HEK293 (cell line): ENCODE measurements at regions not wholly inside any gene's neighbourhood (a gene's known extent, or its start where the extent isn't known, plus 50 kb on each side); places are given as distances from the start of the nearest gene placed in this dataset.

Experiments used
- CTCF ChIA-PET: fragments of 350-600 bp; formaldehyde crosslinking; extraction: SDS; loops from one replicate; lab custom pipeline; 2021; ENCODE audit warnings: antibody characterized with exemption; lab: Yijun Ruan, JAX
- POLR2A ChIA-PET: fragments of 300-600 bp; formaldehyde crosslinking; extraction: SDS; loops from one replicate; lab custom pipeline; 2020; ENCODE audit warnings: antibody characterized with exemption, inconsistent platforms; lab: Yijun Ruan, JAX
- H3K27ac ChIP-seq: fragments of 200-500 bp; sonication (Bioruptor generic); 2 replicates; pipeline ENCODE4 v1.5.1; 2014; ENCODE audit warnings: low read depth, low read length, control low read depth, inconsistent platforms; ENCODE audit errors: extremely low read depth
- H3K36me3 ChIP-seq, 2 experiments: fragments of 200-500 bp in 1 of 2; sonication (Bioruptor generic) in 1 of 2; 1 replicate in 1 of 2; 2 replicates in 1 of 2; pipeline ENCODE4 v1.5.1; 2014 to 2017; ENCODE audit warnings: inconsistent platforms in 2 of 2, low read length in 2 of 2; ENCODE audit not compliant: control insufficient read depth in 2 of 2, insufficient read depth in 1 of 2
- H3K4me1 ChIP-seq: fragments of 200-500 bp; sonication (Bioruptor generic); 2 replicates; pipeline ENCODE4 v1.5.1; 2014; ENCODE audit warnings: mild to moderate bottlenecking, low read length, inconsistent platforms; ENCODE audit not compliant: control insufficient read depth, insufficient read depth
- H3K4me3 ChIP-seq: 2 replicates; pipeline ENCODE4 v1.5.1; 2011; ENCODE audit warnings: low read depth, mild to moderate bottlenecking, control low read depth, low read length, moderate library complexity
- H3K9me3 ChIP-seq: fragments of 200-500 bp; sonication (Bioruptor generic); 2 replicates; pipeline ENCODE4 v1.5.1; 2014; ENCODE audit warnings: low read depth, low read length, inconsistent platforms; ENCODE audit not compliant: control insufficient read depth, insufficient read depth
- KLF1 ChIP-seq: fragments of 450-650 bp; formaldehyde crosslinking; IDR thresholded peaks from 2 replicates; pipeline ENCODE4 v1.5.1; 2016; ENCODE audit warnings: missing biosample characterization, missing genetic modification characterization
- KLF7 ChIP-seq: fragments of 450-650 bp; formaldehyde crosslinking; IDR thresholded peaks from 2 replicates; pipeline ENCODE4 v1.5.1; 2016; ENCODE audit warnings: missing biosample characterization, missing genetic modification characterization, borderline replicate concordance
- SP2 ChIP-seq: fragments of 450-650 bp; formaldehyde crosslinking; IDR thresholded peaks from 2 replicates; pipeline ENCODE4 v1.5.1; 2016; ENCODE audit warnings: missing biosample characterization, missing genetic modification characterization
- YY1 ChIP-seq: fragments of 450-650 bp; formaldehyde crosslinking; IDR thresholded peaks from 2 replicates; pipeline ENCODE4 v1.5.1; 2018; ENCODE audit warnings: missing biosample characterization, missing genetic modification characterization
- ZFP69B ChIP-seq: fragments of 450-650 bp; formaldehyde crosslinking; IDR thresholded peaks from 2 replicates; pipeline ENCODE4 v1.5.1; 2016; ENCODE audit warnings: missing biosample characterization, missing genetic modification characterization
- ZNF24 ChIP-seq: fragments of 450-650 bp; formaldehyde crosslinking; IDR thresholded peaks from 2 replicates; pipeline ENCODE4 v1.5.1; 2016; ENCODE audit warnings: missing biosample characterization, missing genetic modification characterization
- ZNF274 ChIP-seq, 2 experiments: fragments of 200-500 bp in 1 of 2; fragments of 450-650 bp in 1 of 2; sonication (Bioruptor generic) in 1 of 2; formaldehyde crosslinking in 1 of 2; IDR thresholded peaks; 2 replicates each; pipeline versions ENCODE4 v1.5.1 to v1.6.1; 2014 to 2016; ENCODE audit warnings: borderline replicate concordance in 1 of 2, inconsistent platforms in 1 of 2, low read length in 1 of 2, missing biosample characterization in 1 of 2, missing genetic modification characterization in 1 of 2
- ZNF324 ChIP-seq: fragments of 450-650 bp; formaldehyde crosslinking; IDR thresholded peaks from 2 replicates; pipeline ENCODE4 v1.5.1; 2016; ENCODE audit warnings: missing biosample characterization, missing genetic modification characterization
- ZNF623 ChIP-seq: fragments of 450-650 bp; formaldehyde crosslinking; IDR thresholded peaks from 2 replicates; pipeline ENCODE4 v1.5.1; 2016; ENCODE audit warnings: missing biosample characterization, missing genetic modification characterization
- ZNF624 ChIP-seq: fragments of 450-650 bp; formaldehyde crosslinking; IDR thresholded peaks from 2 replicates; pipeline ENCODE4 v1.5.1; 2017; ENCODE audit warnings: missing biosample characterization, missing genetic modification characterization
- ZNF626 ChIP-seq: fragments of 450-650 bp; sonication (Bioruptor Pico); formaldehyde crosslinking; IDR thresholded peaks from 2 replicates; pipeline ENCODE4 v1.5.1; 2018; ENCODE audit warnings: missing biosample characterization, missing genetic modification characterization, inconsistent platforms
- ZNF658 ChIP-seq: fragments of 450-650 bp; formaldehyde crosslinking; IDR thresholded peaks from 2 replicates; pipeline ENCODE4; 2016; ENCODE audit warnings: missing biosample characterization, missing genetic modification characterization
- ZNF776 ChIP-seq: fragments of 450-650 bp; formaldehyde crosslinking; IDR thresholded peaks from 2 replicates; pipeline ENCODE4 v1.5.0; 2017; ENCODE audit warnings: missing biosample characterization, missing genetic modification characterization, borderline replicate concordance
- TF ChIP-seq, protein P1 (sequence below): fragments of 450-650 bp; formaldehyde crosslinking; IDR thresholded peaks from 2 replicates; pipeline ENCODE4 v1.5.1; 2017; ENCODE audit warnings: missing biosample characterization, missing genetic modification characterization
- TF ChIP-seq, protein P2 (sequence below): fragments of 450-650 bp; formaldehyde crosslinking; IDR thresholded peaks from 2 replicates; pipeline ENCODE4 v1.5.1; 2016; ENCODE audit warnings: missing biosample characterization, missing genetic modification characterization
- TF ChIP-seq, protein P3 (sequence below): fragments of 450-650 bp; formaldehyde crosslinking; IDR thresholded peaks from 2 replicates; pipeline ENCODE4 v1.5.1; 2016; ENCODE audit warnings: missing biosample characterization, missing genetic modification characterization
- TF ChIP-seq, protein P4 (sequence below): fragments of 450-650 bp; formaldehyde crosslinking; IDR thresholded peaks from 2 replicates; pipeline ENCODE4 v1.5.1; 2016; ENCODE audit warnings: missing biosample characterization, missing genetic modification characterization
- TF ChIP-seq, protein P5 (sequence below): fragments of 450-650 bp; formaldehyde crosslinking; IDR thresholded peaks from 2 replicates; pipeline ENCODE4 v1.5.1; 2016; ENCODE audit warnings: missing biosample characterization, missing genetic modification characterization, borderline replicate concordance
- TF ChIP-seq, protein P6 (sequence below): fragments of 450-650 bp; formaldehyde crosslinking; IDR thresholded peaks from 2 replicates; pipeline ENCODE4; 2016; ENCODE audit warnings: missing biosample characterization, missing genetic modification characterization

DNA sequence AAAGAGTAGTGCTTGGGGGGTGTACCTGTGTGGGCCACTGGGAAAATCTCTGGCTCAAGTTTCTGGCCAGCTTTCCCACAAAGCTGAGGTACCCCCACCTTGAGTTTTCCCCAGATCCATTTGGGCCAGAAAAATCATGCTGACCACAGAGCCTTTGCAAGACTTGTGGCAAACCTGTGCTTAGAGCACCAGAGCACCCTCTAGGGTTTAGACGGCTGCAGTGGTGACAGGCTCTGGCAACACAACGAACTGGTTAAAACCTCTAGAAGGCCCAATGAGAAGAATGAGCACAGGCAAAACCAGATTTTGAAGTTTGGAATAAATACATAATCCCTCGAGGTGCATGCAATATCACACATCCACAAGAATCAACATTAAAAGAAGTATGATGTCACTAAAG is 290.7 kb upstream of the FOLH1 start:
- H3K27ac ChIP-seq = no peak overlapping the region
- H3K4me3 ChIP-seq = no peak overlapping the region
- H3K9me3 ChIP-seq = no peaks in the 10 kb centered on the region
- ChIA-PET CTCF (no interaction called here), POLR2A (no interaction called here)
- no peaks in the 10 kb centered on the region for H3K36me3 ChIP-seq
- no peaks in the 10 kb centered on the region for H3K4me1 ChIP-seq
- TF ChIP-seq, protein P1, sequence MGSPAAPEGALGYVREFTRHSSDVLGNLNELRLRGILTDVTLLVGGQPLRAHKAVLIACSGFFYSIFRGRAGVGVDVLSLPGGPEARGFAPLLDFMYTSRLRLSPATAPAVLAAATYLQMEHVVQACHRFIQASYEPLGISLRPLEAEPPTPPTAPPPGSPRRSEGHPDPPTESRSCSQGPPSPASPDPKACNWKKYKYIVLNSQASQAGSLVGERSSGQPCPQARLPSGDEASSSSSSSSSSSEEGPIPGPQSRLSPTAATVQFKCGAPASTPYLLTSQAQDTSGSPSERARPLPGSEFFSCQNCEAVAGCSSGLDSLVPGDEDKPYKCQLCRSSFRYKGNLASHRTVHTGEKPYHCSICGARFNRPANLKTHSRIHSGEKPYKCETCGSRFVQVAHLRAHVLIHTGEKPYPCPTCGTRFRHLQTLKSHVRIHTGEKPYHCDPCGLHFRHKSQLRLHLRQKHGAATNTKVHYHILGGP (tag by site-specific recombination) = no peak
- TF ChIP-seq, protein P2, sequence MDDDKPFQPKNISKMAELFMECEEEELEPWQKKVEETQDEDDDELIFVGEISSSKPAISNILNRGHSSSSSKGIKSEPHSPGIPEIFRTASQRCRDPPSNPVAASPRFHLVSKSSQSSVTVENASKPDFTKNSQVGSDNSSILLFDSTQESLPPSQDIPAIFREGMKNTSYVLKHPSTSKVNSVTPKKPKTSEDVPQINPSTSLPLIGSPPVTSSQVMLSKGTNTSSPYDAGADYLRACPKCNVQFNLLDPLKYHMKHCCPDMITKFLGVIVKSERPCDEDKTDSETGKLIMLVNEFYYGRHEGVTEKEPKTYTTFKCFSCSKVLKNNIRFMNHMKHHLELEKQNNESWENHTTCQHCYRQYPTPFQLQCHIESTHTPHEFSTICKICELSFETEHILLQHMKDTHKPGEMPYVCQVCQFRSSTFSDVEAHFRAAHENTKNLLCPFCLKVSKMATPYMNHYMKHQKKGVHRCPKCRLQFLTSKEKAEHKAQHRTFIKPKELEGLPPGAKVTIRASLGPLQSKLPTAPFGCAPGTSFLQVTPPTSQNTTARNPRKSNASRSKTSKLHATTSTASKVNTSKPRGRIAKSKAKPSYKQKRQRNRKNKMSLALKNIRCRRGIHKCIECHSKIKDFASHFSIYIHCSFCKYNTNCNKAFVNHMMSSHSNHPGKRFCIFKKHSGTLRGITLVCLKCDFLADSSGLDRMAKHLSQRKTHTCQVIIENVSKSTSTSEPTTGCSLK (tag by site-specific recombination) = no peak
- TF ChIP-seq KLF1 (tag by site-specific recombination) (no peak), ZNF658 (tag by site-specific recombination) (no peak), ZNF274 (IDR thresholded peaks at IDR 0.05; ENCODE audit: low read length) (no peak), ZNF274 (tag by site-specific recombination; IDR thresholded peaks at IDR 0.05; ENCODE audit: borderline replicate concordance) (no peak), ZNF776 (no peak), ZNF623 (tag by site-specific recombination) (no peak), ZFP69B (tag by site-specific recombination) (no peak), ZNF24 (no peak), KLF7 (tag by site-specific recombination) (no peak), YY1 (tag by site-specific recombination) (no peak), SP2 (tag by site-specific recombination) (no peak), ZNF624 (tag by site-specific recombination) (no peak), ZNF324 (tag by site-specific recombination) (no peak), ZNF626 (no peak)
- TF ChIP-seq, protein P3, sequence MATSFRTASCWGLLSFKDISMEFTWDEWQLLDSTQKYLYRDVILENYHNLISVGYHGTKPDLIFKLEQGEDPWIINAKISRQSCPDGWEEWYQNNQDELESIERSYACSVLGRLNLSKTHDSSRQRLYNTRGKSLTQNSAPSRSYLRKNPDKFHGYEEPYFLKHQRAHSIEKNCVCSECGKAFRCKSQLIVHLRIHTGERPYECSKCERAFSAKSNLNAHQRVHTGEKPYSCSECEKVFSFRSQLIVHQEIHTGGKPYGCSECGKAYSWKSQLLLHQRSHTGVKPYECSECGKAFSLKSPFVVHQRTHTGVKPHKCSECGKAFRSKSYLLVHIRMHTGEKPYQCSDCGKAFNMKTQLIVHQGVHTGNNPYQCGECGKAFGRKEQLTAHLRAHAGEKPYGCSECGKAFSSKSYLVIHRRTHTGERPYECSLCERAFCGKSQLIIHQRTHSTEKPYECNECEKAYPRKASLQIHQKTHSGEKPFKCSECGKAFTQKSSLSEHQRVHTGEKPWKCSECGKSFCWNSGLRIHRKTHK (tag by site-specific recombination) = no peak
- TF ChIP-seq, protein P4, sequence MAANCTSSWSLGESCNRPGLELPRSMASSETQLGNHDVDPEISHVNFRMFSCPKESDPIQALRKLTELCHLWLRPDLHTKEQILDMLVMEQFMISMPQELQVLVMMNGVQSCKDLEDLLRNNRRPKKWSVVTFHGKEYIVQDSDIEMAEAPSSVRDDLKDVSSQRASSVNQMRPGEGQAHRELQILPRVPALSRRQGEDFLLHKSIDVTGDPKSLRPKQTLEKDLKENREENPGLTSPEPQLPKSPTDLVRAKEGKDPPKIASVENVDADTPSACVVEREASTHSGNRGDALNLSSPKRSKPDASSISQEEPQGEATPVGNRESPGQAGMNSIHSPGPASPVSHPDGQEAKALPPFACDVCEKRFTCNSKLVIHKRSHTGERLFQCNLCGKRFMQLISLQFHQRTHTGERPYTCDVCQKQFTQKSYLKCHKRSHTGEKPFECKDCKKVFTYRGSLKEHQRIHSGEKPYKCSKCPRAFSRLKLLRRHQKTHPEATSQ (tag by site-specific recombination) = no peak
- TF ChIP-seq, protein P5, sequence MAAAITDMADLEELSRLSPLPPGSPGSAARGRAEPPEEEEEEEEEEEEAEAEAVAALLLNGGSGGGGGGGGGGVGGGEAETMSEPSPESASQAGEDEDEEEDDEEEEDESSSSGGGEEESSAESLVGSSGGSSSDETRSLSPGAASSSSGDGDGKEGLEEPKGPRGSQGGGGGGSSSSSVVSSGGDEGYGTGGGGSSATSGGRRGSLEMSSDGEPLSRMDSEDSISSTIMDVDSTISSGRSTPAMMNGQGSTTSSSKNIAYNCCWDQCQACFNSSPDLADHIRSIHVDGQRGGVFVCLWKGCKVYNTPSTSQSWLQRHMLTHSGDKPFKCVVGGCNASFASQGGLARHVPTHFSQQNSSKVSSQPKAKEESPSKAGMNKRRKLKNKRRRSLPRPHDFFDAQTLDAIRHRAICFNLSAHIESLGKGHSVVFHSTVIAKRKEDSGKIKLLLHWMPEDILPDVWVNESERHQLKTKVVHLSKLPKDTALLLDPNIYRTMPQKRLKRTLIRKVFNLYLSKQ = no peak
- TF ChIP-seq, protein P6, sequence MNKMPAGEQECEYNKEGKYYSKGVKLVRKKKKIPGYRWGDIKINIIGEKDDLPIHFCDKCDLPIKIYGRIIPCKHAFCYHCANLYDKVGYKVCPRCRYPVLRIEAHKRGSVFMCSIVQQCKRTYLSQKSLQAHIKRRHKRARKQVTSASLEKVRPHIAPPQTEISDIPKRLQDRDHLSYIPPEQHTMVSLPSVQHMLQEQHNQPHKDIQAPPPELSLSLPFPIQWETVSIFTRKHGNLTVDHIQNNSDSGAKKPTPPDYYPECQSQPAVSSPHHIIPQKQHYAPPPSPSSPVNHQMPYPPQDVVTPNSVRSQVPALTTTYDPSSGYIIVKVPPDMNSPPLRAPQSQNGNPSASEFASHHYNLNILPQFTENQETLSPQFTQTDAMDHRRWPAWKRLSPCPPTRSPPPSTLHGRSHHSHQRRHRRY = no peak
